PFSK-1 (cell line): ENCODE measurements at regions not wholly inside any gene's neighbourhood (a gene's known extent, or its start where the extent isn't known, plus 50 kb on each side); places are given as distances from the start of the nearest gene placed in this dataset.

ENCODE experiments used
- FOXP2 ChIP-seq: optimal IDR thresholded peaks from 2 replicates; pipeline ENCODE3; 2011; ENCODE audit warnings: borderline replicate concordance, control low read depth, inconsistent platforms; ENCODE audit not compliant: insufficient read depth; ENCODE audit errors: extremely low read length, extremely low read depth
- POLR2AphosphoS5 ChIP-seq: IDR thresholded peaks from 2 replicates; pipeline ENCODE4 v1.6.1; 2012; ENCODE audit warnings: low read depth, mild to moderate bottlenecking, control low read depth, low read length, moderate library complexity
- SIN3A ChIP-seq: IDR thresholded peaks from 2 replicates; pipeline ENCODE4 v1.6.1; 2012; ENCODE audit warnings: mild to moderate bottlenecking, low read length, moderate library complexity, borderline replicate concordance; ENCODE audit not compliant: insufficient read depth
- TAF1 ChIP-seq: IDR thresholded peaks from 2 replicates; pipeline ENCODE4 v1.6.1; 2012; ENCODE audit warnings: low read length, control low read depth, borderline replicate concordance; ENCODE audit not compliant: insufficient read depth
- TF ChIP-seq, protein P1 (sequence below), 2 experiments: IDR thresholded peaks; 2 replicates each; pipeline versions ENCODE4 v1.6.1 to v1.8.0; 2011 to 2012; ENCODE audit warnings: low read depth in 2 of 2, low read length in 2 of 2, control low read depth in 1 of 2, inconsistent platforms in 1 of 2, mild to moderate bottlenecking in 1 of 2, moderate library complexity in 1 of 2; ENCODE audit not compliant: insufficient read depth in 1 of 2

- TF ChIP-seq FOXP2 (no peak), SIN3A (no peak), TAF1 (no peak)
Measured at GRCh38 chr18:30929718-30930117, 112.8 kb downstream of the DSC3 start.

DNA sequence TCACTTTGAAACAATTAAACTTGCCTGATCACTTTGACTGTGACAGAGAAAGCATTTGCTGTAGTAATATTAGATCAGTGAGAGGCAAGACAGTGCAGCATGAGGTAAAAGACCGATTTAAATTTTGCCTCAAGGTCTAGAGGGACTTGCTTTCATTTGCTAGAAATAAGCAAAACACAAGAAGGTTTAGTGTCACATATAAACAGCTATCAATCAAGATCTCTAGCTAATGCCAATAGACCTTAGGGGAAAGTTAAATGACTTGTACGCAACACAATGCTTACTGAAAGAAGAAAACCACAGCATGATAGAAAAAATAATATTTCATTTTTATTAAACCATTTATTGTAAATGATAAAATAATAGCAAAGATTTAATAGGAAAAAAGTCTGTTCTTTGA, 113.5 kb downstream of the DSC3 start:
- TF ChIP-seq POLR2AphosphoS5: no peak
- TF ChIP-seq, protein P1, sequence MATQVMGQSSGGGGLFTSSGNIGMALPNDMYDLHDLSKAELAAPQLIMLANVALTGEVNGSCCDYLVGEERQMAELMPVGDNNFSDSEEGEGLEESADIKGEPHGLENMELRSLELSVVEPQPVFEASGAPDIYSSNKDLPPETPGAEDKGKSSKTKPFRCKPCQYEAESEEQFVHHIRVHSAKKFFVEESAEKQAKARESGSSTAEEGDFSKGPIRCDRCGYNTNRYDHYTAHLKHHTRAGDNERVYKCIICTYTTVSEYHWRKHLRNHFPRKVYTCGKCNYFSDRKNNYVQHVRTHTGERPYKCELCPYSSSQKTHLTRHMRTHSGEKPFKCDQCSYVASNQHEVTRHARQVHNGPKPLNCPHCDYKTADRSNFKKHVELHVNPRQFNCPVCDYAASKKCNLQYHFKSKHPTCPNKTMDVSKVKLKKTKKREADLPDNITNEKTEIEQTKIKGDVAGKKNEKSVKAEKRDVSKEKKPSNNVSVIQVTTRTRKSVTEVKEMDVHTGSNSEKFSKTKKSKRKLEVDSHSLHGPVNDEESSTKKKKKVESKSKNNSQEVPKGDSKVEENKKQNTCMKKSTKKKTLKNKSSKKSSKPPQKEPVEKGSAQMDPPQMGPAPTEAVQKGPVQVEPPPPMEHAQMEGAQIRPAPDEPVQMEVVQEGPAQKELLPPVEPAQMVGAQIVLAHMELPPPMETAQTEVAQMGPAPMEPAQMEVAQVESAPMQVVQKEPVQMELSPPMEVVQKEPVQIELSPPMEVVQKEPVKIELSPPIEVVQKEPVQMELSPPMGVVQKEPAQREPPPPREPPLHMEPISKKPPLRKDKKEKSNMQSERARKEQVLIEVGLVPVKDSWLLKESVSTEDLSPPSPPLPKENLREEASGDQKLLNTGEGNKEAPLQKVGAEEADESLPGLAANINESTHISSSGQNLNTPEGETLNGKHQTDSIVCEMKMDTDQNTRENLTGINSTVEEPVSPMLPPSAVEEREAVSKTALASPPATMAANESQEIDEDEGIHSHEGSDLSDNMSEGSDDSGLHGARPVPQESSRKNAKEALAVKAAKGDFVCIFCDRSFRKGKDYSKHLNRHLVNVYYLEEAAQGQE (IDR thresholded peaks at IDR 0.05; ENCODE audit: insufficient read depth in 1 of 2, low read depth in 2 of 2, low read length in 2 of 2): no peak
- TF ChIP-seq TAF1: no peak
- no peak for TF ChIP-seq SIN3A
- no peak for TF ChIP-seq FOXP2

DNA sequence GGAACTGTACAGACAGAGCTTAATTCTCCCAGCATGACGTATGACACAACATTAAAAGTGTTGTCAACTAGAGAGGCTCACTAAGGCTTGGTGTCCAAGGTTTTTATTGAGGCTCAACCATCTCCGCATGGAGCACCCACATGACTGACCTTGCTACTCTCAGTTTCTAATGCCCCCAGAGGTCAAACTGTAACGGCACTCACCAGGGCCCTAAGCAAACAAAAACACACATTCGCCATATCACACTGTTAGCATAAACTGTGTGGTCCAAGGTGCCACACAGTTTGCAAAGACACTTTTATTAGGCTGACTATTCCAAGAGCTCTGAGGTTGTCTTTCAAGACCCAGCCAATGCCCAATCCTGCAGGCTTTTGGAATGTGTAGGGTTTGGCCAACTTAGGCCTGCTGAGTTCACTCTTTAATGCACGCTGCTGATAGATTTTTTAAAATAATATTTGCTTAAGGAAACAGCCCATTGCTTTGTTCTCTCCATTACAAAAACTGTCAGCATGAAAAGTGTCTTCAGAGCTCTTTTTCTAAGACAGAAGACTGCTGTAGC, 114.9 kb downstream of the DSC3 start:
- no peak for TF ChIP-seq POLR2AphosphoS5
- TF ChIP-seq TAF1: no peak
- no peak for TF ChIP-seq SIN3A
- no peak for TF ChIP-seq FOXP2
- TF ChIP-seq, protein P1 (IDR thresholded peaks at IDR 0.05; ENCODE audit: insufficient read depth in 1 of 2, low read depth in 2 of 2, low read length in 2 of 2): no peak

DNA sequence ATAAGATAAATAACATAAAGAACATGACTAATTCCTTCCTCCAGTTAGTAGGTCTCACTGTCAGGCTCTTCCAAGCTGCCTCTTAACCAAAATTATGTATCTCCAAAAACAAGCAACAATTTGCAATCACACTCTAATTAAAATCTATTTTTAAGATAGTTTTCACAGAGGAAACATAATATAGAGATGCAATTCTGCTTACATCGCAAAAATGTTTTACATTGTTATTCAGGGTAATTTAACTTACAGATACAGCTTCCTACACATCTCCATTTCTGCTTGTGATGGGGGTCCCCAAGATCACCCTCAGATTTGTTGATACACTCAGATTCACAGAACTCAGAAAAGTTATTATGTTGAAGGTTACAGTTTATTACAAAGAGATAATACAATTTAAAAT, 115.5 kb downstream of the DSC3 start:
- no peak for TF ChIP-seq SIN3A
- TF ChIP-seq, protein P1 (IDR thresholded peaks at IDR 0.05; ENCODE audit: insufficient read depth in 1 of 2, low read depth in 2 of 2, low read length in 2 of 2): no peak
- no peak for TF ChIP-seq POLR2AphosphoS5
- no peak for TF ChIP-seq TAF1
- no peak for TF ChIP-seq FOXP2

- TF ChIP-seq POLR2AphosphoS5: no peak
- TF ChIP-seq FOXP2: no peak
- TF ChIP-seq TAF1: no peak
- no peak for TF ChIP-seq SIN3A
- TF ChIP-seq, protein P1 (IDR thresholded peaks at IDR 0.05; ENCODE audit: insufficient read depth in 1 of 2, low read depth in 2 of 2, low read length in 2 of 2): no peak
Measured at GRCh38 chr18:30925795-30926194, 116.7 kb downstream of the DSC3 start.
